GM06990 (cell line): ENCODE measurements at regions not wholly inside any gene's neighbourhood (a gene's known extent, or its start where the extent isn't known, plus 50 kb on each side); places are given as distances from the start of the nearest gene placed in this dataset.

ENCODE experiments used
- DNase-seq: peaks from one replicate; pipeline ENCODE4 v3.0.0-alpha.2; 2011; ENCODE audit not compliant: insufficient read length; ENCODE audit errors: extremely low read depth
- H3K27me3 ChIP-seq: replicated peaks from 2 replicates; pipeline ENCODE4 v1.6.0; 2011; ENCODE audit warnings: low read length; ENCODE audit not compliant: control insufficient read depth, insufficient read depth
- H3K36me3 ChIP-seq: 2 replicates; pipeline ENCODE4 v1.5.1; 2011; ENCODE audit warnings: low read length; ENCODE audit not compliant: control insufficient read depth, insufficient read depth
- H3K4me3 ChIP-seq: replicated peaks from 2 replicates; pipeline ENCODE4 v1.5.1; 2011; ENCODE audit warnings: low read depth, mild to moderate bottlenecking, control low read depth, low read length
- TF ChIP-seq, protein P1 (sequence below): IDR thresholded peaks from 2 replicates; pipeline ENCODE4 v1.5.1; 2011; ENCODE audit warnings: low read length, control low read depth, mild to moderate bottlenecking, inconsistent platforms; ENCODE audit not compliant: insufficient read depth, poor library complexity, severe bottlenecking

DNA sequence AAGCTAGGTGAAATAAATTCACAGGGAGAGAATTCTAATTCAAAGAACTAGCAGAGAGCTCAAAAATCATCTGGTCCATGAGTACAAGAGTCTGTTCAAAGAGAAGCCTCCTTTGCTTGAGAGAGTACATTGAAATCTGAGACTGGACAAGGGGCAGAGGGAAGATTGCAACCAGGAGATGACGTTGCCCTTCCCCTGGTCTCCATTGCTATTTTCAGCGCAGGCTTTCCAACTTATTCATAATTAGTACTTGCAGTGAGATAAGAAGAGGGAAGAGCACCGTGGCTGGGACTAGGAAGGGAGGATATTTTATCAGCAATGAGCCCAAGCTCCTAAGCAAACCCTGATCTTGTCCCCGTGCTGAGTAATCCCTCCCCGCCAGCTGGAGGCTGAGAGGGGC is 251.8 kb upstream of the RORA start:
- no peak for DNase-seq
- Histone ChIP-seq H3K27me3 (no peaks in the 10 kb centered on the region; the same call in 1 of the 2 replicates), H3K36me3 (no peaks in the 10 kb centered on the region), H3K4me3 (no peak overlapping the region)
- TF ChIP-seq, protein P1, sequence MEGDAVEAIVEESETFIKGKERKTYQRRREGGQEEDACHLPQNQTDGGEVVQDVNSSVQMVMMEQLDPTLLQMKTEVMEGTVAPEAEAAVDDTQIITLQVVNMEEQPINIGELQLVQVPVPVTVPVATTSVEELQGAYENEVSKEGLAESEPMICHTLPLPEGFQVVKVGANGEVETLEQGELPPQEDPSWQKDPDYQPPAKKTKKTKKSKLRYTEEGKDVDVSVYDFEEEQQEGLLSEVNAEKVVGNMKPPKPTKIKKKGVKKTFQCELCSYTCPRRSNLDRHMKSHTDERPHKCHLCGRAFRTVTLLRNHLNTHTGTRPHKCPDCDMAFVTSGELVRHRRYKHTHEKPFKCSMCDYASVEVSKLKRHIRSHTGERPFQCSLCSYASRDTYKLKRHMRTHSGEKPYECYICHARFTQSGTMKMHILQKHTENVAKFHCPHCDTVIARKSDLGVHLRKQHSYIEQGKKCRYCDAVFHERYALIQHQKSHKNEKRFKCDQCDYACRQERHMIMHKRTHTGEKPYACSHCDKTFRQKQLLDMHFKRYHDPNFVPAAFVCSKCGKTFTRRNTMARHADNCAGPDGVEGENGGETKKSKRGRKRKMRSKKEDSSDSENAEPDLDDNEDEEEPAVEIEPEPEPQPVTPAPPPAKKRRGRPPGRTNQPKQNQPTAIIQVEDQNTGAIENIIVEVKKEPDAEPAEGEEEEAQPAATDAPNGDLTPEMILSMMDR = no peak

DNA sequence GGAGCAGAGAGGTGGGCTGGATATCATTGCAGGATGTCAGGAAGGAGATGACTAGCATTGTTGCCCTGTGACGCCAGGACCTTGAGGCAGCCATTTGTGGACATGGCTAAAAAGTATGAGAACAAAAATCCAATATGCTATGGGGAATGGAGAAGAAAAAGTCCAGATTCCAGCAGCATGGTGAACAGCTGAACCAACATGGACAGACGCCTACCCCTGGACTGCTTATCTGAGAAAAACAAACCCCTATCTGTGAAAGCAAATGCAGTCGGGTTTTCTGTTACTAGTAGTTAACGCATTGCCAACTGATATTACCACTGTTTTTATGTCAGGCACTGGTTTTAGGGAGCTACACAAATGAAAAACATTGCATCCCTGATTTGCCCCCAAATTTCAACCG is 251.2 kb upstream of the RORA start:
- DNase-seq = no peak
- H3K27me3 ChIP-seq = no peaks in the 10 kb centered on the region; the same call in 1 of the 2 replicates
- H3K4me3 ChIP-seq = no peak overlapping the region
- no peaks in the 10 kb centered on the region for H3K36me3 ChIP-seq
- TF ChIP-seq, protein P1 = no peak

DNA sequence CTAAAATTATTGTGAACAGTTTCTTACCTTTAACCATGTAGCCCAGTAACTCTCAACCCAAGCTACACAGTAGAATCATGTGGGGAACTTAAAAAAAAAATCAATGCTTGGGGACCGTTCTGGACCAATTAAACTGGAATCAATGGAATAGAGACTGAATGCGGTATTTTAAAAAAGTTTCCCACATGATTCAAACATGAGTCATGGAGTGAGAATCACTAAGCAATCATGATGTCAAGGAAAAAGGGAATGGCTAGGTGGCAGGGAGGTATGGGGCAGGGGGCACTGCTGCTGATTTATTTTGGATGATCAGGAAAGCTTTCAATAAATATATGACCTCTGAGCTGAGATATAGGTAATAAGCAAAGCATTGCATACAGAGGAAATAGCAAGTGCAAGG is 250.5 kb upstream of the RORA start:
- no peak for DNase-seq
- TF ChIP-seq, protein P1 = no peak
- Histone ChIP-seq H3K36me3 (no peaks in the 10 kb centered on the region), H3K27me3 (no peaks in the 10 kb centered on the region; the same call in 1 of the 2 replicates), H3K4me3 (no peak overlapping the region)

DNA sequence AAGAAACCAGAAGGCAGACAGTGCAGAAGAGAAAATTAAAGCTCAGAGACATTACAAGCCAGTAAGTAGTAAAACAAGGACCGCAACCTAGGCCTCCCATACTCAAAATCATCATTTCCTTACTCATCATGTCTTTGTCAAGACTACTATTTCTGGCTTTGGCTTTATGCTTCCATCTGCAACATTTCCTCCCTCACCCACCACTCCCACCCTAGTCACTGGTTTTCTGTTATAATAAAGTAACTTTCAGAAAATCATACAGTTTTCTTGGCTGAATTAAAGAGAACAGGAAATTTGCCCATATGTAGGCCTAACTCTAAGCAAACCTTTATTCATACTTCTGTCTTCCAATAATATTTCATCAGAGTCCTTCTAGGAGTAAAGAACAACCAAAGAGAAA is 247.6 kb upstream of the RORA start:
- Histone ChIP-seq H3K4me3 (no peak overlapping the region), H3K27me3 (no peaks in the 10 kb centered on the region; the same call in 1 of the 2 replicates), H3K36me3 (no peaks in the 10 kb centered on the region)
- no peak for DNase-seq
- TF ChIP-seq, protein P1 = no peak

DNA sequence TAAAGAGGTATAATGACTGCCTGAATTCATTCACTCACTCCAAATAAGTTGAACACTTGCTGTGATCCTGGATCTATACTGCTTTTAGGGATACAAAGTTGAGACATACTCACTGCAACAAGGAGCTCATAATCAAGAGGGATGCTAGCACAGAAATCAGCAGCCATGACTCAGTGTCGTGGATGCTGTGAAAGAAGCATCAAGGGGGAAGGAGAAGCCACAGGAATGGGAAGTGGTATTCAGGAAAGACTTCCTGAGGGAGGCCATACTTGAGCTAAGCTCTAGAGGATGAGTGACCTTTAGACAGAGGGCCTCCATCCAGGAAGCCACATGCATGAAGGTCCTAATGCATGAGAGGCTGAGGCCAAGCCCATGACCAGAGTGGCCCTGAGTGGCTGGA is 245.7 kb upstream of the RORA start:
- H3K36me3 ChIP-seq = no peaks in the 10 kb centered on the region
- H3K27me3 ChIP-seq = no peaks in the 10 kb centered on the region; the same call in 1 of the 2 replicates
- DNase-seq = no peak
- TF ChIP-seq, protein P1 = no peak
- no peak overlapping the region for H3K4me3 ChIP-seq

DNA sequence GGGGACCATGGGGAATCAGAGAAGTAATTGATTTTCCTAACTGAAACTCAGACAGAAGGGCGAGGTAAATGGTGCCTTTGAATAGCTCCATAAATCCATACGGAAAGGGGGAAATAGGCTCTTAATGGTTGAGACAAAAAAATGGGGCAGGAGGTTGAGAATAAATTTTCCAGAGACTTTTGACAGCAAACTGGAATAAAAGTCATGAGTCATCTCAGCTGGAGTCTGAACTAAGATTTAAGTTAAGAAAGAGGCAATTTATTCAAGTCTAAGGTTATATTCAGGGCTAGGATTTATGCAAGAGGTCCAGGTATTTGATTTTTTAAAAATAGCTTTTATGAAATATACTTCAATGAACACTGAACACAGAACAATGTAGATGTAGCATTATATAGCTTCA is 238.7 kb upstream of the RORA start:
- no peak for DNase-seq
- no peaks in the 10 kb centered on the region for H3K36me3 ChIP-seq
- TF ChIP-seq, protein P1 = no peak

More for the DNA sequence above, 238.7 kb upstream of the RORA start:
- Histone ChIP-seq H3K27me3 (no peaks in the 10 kb centered on the region; the same call in 1 of the 2 replicates), H3K4me3 (no peak overlapping the region)
